Esophagus (tissue), 2 donors: ENCODE measurements at regions not wholly inside any gene's neighbourhood (a gene's known extent, or its start where the extent isn't known, plus 50 kb on each side); places are given as distances from the start of the nearest gene placed in this dataset.
A peak's percentile ranks its signal among the peaks of the same experiment; 100 is the strongest.

Experiments
- H3K27ac ChIP-seq, 2 donors: one replicate each; pipeline ENCODE4 v1.5.1; 2013; ENCODE audit warnings: low read depth in 2 of 2, mild to moderate bottlenecking in 2 of 2, inconsistent platforms in 1 of 2, low read length in 1 of 2, moderate library complexity in 1 of 2
- H3K27me3 ChIP-seq, 2 donors: one replicate each; pipeline ENCODE4 v1.6.1; 2013; ENCODE audit warnings: low read length in 2 of 2, control low read depth in 1 of 2, mild to moderate bottlenecking in 1 of 2; ENCODE audit not compliant: insufficient read depth in 2 of 2, control insufficient read depth in 1 of 2
- H3K36me3 ChIP-seq, 2 donors: one replicate each; pipeline ENCODE4 v1.6.1; 2013; ENCODE audit warnings: low read length in 1 of 2; ENCODE audit not compliant: control insufficient read depth in 2 of 2, insufficient read depth in 2 of 2
- H3K4me1 ChIP-seq, 2 donors: one replicate each; pipeline ENCODE4 v1.6.1; 2013; ENCODE audit warnings: low read length in 1 of 2; ENCODE audit not compliant: control insufficient read depth in 2 of 2, insufficient read depth in 2 of 2
- H3K4me3 ChIP-seq, 2 donors: one replicate each; pipeline ENCODE4 v1.5.1; 2013; ENCODE audit warnings: low read length in 2 of 2, mild to moderate bottlenecking in 2 of 2, low read depth in 1 of 2, moderate library complexity in 1 of 2
- H3K9me3 ChIP-seq, 2 donors: one replicate each; pipeline ENCODE4 v1.6.1; 2013; ENCODE audit warnings: mild to moderate bottlenecking in 2 of 2, low read depth in 1 of 2, low read length in 1 of 2, moderate library complexity in 1 of 2; ENCODE audit not compliant: control insufficient read depth in 2 of 2, insufficient read depth in 1 of 2
- WGBS, 2 donors: extraction: QIAGEN DNeasy Blood & Tissue Kit; methylation state at CpG; one replicate each; pipeline ENCODE4 v1.1.7; 2013; 5-methylcytosine and 5-hydroxymethylcytosine counted together
- donor health status: healthy with polysubstance abuse.
- donor health status: Bipolar disorder and iron deficiency.

DNA sequence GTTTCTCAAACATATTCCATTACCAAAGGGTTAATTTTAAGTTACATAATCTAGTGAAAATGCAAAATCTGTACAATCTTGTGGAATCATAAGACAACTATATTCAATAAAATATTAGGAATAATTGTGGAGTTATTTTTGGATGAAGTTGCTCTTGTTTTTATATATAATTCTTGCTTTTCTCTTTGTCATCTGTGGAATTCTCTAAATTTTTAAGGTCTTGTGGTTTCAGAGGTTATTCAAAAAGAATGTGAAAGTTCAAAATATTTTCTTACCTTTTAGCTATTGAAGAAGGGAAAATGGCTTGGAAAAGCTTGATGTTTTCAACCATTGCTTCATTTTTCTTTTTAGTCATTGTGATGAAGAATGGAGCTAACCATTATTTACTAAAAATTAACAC is 552.1 kb downstream of the TFEC start:
- Histone ChIP-seq H3K4me1 (no peaks in the 10 kb centered on the region), H3K36me3 (no peaks in the 10 kb centered on the region), H3K27me3 (no peaks in the 10 kb centered on the region), H3K9me3 (no peaks in the 10 kb centered on the region), H3K27ac (no peak overlapping the region), H3K4me3 (no peak overlapping the region)

DNA sequence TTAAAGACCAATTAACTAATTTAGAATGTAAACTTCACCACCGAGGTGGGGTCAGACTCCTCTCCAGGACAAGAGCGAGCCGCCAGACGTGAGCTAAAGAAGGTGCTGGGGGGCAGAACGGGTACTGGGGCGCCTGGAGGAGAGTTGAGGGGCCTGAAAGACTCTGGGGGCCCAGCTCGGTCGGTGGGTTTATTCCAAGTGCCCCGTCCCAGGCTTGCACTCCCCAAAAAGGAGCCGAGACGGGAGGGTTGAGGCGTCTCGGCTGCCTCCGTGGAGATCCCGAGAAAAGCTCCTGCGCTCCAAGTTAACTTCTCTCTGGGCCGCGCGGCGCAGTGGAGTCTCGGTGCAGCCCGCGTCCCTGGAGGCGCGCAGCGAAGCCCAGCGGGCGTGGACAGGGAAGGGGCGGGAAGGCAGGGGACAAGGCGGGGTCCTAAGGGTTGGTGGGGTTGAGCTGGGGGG is 553.3 kb downstream of the TFEC start:
- Histone ChIP-seq H3K36me3 (no peaks in the 10 kb centered on the region), H3K27ac (no peak overlapping the region), H3K4me1 (no peaks in the 10 kb centered on the region), H3K27me3 (no peaks in the 10 kb centered on the region), H3K9me3 (no peaks in the 10 kb centered on the region), H3K4me3 (peak overlapping the region in 1 of 2 donors; percentile 39)
- WGBS, 2 donors, result 9 to 22% methylated on average over 30 of the region's 30 CpGs

DNA sequence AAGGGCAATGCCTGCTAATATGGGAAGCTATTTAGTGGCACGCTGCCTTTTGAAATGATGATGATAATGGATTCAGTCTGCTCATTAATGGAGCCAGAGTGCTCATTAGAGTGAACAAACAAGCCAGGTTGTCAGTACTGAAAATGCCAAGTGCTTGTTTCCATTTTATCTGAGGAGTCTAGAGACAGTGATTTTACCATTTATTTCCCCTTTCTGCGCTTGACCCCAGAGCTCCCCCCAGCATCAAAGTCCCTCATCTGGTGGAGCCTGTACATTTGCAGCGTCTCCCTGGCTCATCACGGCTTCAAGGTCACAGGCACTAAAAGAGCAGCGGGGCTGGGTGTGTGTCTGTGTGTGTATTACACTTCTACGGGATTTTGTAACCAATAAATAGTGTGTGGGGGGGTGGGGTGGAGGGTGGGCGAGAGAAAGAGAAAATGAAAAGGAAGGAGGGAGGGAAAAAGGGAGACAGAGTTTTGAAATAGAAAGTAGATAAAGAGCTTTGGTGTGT is 553.8 kb downstream of the TFEC start:
- WGBS, 2 donors, result 31 to 49% methylated on average over 7 of the region's 7 CpGs
- Histone ChIP-seq H3K4me1 (no peaks in the 10 kb centered on the region), H3K4me3 (peak overlapping the region in 1 of 2 donors; percentile 39), H3K36me3 (no peaks in the 10 kb centered on the region), H3K9me3 (no peaks in the 10 kb centered on the region), H3K27me3 (no peaks in the 10 kb centered on the region), H3K27ac (no peak overlapping the region)

DNA sequence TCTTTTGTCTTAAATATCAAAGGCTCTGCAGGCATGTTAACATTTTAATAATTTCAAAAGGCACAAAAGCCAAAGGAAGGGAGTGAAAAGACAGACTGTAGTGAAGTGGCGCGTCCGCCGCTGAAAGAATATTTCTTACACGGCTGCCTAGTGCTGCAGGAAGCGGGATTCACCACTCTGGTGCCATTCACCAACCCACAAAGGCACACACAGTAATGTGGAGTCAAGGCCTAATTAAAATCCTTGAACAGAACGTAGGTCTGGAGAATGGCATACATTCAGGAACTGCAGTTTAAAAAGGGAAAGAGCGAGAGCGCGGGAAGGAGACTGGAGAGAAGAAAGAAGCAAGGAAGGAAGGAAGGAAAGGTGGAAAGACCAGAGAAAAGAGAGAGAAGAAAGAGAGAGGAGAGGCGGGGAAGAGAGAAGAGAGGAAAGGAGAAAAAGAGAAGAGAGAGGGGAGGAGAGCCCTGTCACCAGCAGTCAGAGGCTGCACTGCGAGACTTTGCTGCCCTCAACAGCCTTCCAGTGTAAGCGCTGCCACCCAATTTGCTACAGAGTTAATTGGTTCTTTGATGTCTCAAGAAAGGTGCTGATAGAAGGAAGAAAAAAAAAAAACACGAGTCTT is 554.0 kb downstream of the MDFIC start:
- Histone ChIP-seq H3K4me1 (no peaks in the 10 kb centered on the region), H3K36me3 (no peaks in the 10 kb centered on the region), H3K27ac (no peak overlapping the region), H3K9me3 (no peaks in the 10 kb centered on the region), H3K27me3 (no peaks in the 10 kb centered on the region), H3K4me3 (no peak overlapping the region)
- WGBS, 2 donors, result 74 to 84% methylated on average over 14 of the region's 14 CpGs

DNA sequence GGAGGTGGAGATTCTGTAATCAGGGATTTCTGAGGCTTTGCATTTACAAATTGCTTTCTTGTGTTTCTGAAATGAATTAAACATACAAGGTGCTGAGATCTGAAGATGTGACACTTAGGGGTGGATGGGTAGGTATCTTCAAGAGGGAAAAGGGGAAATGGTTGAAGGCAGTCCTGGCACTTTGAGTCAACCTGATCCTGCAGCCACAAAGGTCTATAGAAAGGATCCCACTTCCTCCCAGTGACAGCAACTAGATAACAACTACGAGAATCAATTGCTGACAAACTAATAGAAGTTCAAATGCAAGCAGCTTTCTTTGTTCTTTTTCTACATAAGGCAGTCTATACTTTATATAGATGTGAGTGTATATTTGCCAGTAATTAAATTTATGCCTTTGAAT is 553.3 kb downstream of the MDFIC start:
- no peak overlapping the region for H3K27ac ChIP-seq
- 50 to 58% methylated on average over 1 of the region's 1 CpG for WGBS, 2 donors
- H3K9me3 ChIP-seq, result no peaks in the 10 kb centered on the region

DNA sequence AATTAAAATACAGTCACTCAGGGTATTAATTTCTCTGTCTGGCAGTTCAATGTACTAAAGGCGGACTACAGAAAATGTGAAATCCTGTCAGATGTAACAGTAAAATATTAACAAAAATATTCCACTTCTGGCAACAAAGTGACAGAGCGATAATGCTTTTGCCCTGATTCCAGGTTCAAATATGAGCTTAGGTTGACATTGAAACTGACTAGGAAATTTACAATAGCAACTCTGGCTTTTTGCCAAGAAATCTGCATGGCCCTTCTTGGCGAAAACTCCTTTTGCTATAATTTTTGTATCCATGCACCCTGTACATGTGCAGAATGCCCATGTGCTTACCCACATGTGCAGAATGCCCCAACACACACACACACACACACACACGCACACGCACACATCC is 552.2 kb downstream of the MDFIC start:
- Histone ChIP-seq H3K27ac (no peak overlapping the region), H3K27me3 (no peaks in the 10 kb centered on the region), H3K36me3 (no peaks in the 10 kb centered on the region), H3K4me3 (no peak overlapping the region), H3K9me3 (no peaks in the 10 kb centered on the region), H3K4me1 (no peaks in the 10 kb centered on the region)
- WGBS, 2 donors, result 87 to 92% methylated on average over 5 of the region's 5 CpGs

More for the DNA sequence above, 553.3 kb downstream of the MDFIC start:
- Histone ChIP-seq H3K27me3 (no peaks in the 10 kb centered on the region), H3K4me3 (no peak overlapping the region), H3K4me1 (no peaks in the 10 kb centered on the region), H3K36me3 (no peaks in the 10 kb centered on the region)

DNA sequence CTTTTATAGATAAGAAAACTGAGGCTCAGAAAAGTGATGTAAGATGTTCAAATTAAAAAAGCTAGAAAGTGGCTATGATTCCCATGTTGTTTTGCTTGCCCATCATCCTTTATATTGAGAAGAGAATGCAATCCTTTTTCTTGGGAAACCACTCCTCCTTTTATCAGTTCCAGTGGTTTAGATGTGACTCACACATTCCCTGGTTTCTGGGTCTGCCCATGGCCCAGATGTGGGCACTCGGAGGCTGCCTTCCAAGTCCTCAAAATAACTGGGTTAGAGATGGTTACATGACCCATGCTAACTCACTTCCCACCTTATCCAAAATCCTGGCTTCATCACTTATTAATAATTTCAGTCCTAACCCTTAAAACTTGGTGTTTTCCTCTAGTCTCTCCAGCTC is 550.0 kb downstream of the MDFIC start:
- Histone ChIP-seq H3K27me3 (no peaks in the 10 kb centered on the region), H3K36me3 (no peaks in the 10 kb centered on the region), H3K4me3 (no peak overlapping the region), H3K27ac (no peak overlapping the region), H3K4me1 (no peaks in the 10 kb centered on the region), H3K9me3 (no peaks in the 10 kb centered on the region)
- 73 to 77% methylated on average over 1 of the region's 1 CpG for WGBS, 2 donors

DNA sequence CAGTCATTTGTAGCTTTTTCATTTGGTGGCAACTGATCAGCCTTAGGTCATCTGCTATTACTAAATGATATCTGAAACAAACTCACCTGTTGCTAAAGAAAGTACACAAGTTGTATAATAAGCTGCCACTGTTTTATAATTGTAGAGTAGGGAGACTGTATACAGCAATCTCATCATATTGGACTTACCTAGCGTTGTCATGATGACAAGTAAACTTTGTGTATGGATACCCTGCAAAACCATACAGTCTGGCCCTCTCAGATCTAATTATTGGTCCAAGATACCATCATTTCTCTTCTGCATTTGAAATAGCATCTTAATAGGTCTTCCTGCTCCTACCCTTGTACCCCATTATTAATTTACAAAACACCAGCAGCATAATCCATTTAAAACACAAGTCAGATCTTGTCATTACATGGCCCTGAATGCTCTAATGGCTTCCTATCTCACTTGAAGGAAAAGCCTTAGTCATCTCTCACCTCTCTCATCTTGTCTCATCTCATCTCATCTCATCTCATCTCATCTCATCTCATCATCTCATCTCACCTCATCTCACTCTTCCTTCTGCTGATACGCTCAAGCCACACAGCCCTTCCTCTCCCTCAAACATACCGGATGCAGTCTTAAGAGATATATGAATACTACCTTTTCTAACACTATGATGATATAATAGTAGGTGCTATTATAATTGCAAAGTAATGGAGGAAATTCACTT is 540.6 kb downstream of the MDFIC start:
- H3K9me3 ChIP-seq, result no peaks in the 10 kb centered on the region
- 93 to 95% methylated on average over 3 of the region's 3 CpGs for WGBS, 2 donors
- H3K36me3 ChIP-seq, result no peaks in the 10 kb centered on the region
- H3K27ac ChIP-seq, result no peak overlapping the region
- H3K27me3 ChIP-seq, result no peaks in the 10 kb centered on the region
- no peaks in the 10 kb centered on the region for H3K4me1 ChIP-seq
- H3K4me3 ChIP-seq, result no peak overlapping the region

DNA sequence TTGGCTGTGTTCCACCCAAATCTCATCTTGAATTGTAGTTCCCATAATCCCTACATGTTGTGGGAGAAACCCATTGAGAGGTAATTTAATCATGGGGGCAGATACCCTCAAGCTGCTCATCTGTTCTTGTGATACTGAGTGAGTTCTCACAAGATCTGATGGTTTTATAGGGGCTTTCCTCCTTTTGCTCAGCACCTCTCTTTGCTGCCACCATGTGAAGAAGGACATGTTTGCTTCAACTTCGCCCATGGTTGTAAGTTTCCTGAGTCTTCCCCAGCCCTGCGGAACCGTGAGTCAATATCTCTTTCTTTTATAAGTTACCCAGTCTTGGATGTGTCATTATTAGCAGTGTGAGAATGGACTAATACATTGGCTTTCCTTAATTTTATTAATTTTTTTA is 527.8 kb downstream of the MDFIC start:
- H3K27me3 ChIP-seq, result no peaks in the 10 kb centered on the region
- H3K36me3 ChIP-seq, result no peaks in the 10 kb centered on the region
- H3K27ac ChIP-seq, result no peak overlapping the region
- H3K9me3 ChIP-seq, result no peaks in the 10 kb centered on the region
- no peak overlapping the region for H3K4me3 ChIP-seq
- H3K4me1 ChIP-seq, result no peaks in the 10 kb centered on the region
- 86 to 89% methylated on average over 3 of the region's 3 CpGs for WGBS, 2 donors

DNA sequence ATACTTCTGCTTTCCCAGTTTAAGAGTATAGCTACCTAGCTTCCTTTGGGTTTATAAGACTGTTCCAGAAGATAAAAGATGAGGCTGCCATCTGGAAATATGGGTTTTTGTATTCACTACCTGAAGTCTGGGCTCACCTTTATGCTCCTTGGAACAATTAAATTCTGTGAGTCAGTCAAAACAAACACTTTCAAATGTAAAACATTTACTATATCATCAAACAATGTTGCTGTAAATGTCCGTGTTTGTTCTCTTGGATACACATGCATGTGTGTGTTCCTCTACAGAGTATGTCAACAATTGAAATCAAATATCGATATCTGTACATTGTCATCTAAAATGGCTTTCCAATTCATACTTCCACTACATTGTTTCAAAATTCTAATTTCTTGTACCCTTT is 525.6 kb downstream of the MDFIC start:
- Histone ChIP-seq H3K27me3 (no peaks in the 10 kb centered on the region), H3K4me3 (no peak overlapping the region), H3K9me3 (no peaks in the 10 kb centered on the region), H3K36me3 (no peaks in the 10 kb centered on the region), H3K27ac (no peak overlapping the region), H3K4me1 (no peaks in the 10 kb centered on the region)
- 73 to 87% methylated on average over 2 of the region's 2 CpGs for WGBS, 2 donors
